HT1080 (cell line): ENCODE measurements at regions not wholly inside any gene's neighbourhood (a gene's known extent, or its start where the extent isn't known, plus 50 kb on each side); places are given as distances from the start of the nearest gene placed in this dataset.

Source experiments
- DNase-seq: peaks from one replicate; pipeline ENCODE4 v3.0.0-alpha.2; 2015; ENCODE audit warnings: low read depth

GRCh38 chrX:128383846-128384245 lies 331.6 kb upstream of the ACTRT1 start:
- peak; percentile 13 for DNase-seq

- no peak for DNase-seq
Observed at GRCh38 chrX:128365492-128365891, 313.3 kb upstream of the ACTRT1 start.

- no peak for DNase-seq
Observed at GRCh38 chrX:128335671-128336070, 283.5 kb upstream of the ACTRT1 start.

- DNase-seq = no peak
Observed at GRCh38 chrX:128334821-128335220, 282.6 kb upstream of the ACTRT1 start.

GRCh38 chrX:128310912-128311311 lies 258.7 kb upstream of the ACTRT1 start:
- DNase-seq = no peak

- DNase-seq = no peak
Observed at GRCh38 chrX:128309311-128309710, 257.1 kb upstream of the ACTRT1 start.

- no peak for DNase-seq
Observed at GRCh38 chrX:128294198-128294597, 242.0 kb upstream of the ACTRT1 start.

- peak; percentile 78 for DNase-seq
Observed at GRCh38 chrX:128287693-128288092, 235.5 kb upstream of the ACTRT1 start.

- DNase-seq = no peak
Observed at GRCh38 chrX:128250621-128251020, 198.4 kb upstream of the ACTRT1 start.

GRCh38 chrX:128216364-128216763 lies 164.2 kb upstream of the ACTRT1 start:
- no peak for DNase-seq

GRCh38 chrX:128165884-128166408 lies 113.7 kb upstream of the ACTRT1 start:
- no peak for DNase-seq

- DNase-seq = no peak
Observed at GRCh38 chrX:128156204-128156603, 104.0 kb upstream of the ACTRT1 start.

GRCh38 chrX:128142745-128143144 lies 90.5 kb upstream of the ACTRT1 start:
- DNase-seq = no peak

- DNase-seq = peak; percentile 10
Observed at GRCh38 chrX:128106630-128107029, 54.4 kb upstream of the ACTRT1 start.

- DNase-seq = no peak
Observed at GRCh38 chrX:128105659-128106058, 53.5 kb upstream of the ACTRT1 start.
